Hematopoietic multipotent progenitor cell treated with erythropoietin and hydrocortisone succinate and interleukin-3 and kit ligand, for 8 days (in vitro differentiated cells): ENCODE measurements at regions not wholly inside any gene's neighbourhood (a gene's known extent, or its start where the extent isn't known, plus 50 kb on each side); places are given as distances from the start of the nearest gene placed in this dataset.

Experiments used
- DNase-seq: peaks from one replicate; pipeline ENCODE4 v3.0.0-alpha.2; 2015

DNA sequence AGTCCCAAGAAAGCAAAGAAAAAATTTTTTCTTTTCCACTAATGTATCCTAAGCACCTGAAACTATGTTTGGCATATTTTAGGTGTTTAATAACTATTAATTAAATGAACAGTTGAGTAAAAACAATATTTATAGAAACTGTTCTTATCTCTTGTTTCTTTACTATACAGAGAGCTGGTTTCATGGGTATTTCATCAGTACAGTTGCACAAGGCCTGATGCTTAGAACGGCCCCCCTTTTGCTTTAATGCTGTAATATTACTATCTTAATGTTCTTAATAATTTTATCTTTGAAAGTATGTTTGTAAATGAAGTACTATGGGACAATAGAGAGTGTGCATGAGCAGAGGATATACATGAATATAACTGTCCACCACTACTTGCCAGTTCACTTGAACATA, 479.1 kb upstream of the SLIT2 start:
- no peak for DNase-seq

DNA sequence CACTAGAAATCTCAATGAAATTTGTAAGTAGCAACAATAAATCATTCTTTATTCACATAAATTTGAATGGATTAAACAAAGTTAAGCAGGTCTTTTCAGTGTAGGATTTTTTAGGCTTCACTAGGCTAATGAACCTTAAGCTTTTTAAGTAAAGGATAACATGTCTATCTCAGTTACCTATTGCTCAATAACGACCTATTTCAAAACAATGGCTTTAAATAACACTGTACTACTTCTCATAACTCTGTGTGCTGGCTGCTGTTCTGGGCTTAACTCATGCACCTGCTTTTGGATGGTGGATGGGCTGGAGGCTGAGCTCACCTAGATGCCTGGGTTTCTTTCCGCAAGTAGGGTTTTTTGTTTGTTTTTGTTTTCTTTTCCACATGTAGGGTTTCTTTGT, 495.0 kb upstream of the SLIT2 start:
- no peak for DNase-seq

DNA sequence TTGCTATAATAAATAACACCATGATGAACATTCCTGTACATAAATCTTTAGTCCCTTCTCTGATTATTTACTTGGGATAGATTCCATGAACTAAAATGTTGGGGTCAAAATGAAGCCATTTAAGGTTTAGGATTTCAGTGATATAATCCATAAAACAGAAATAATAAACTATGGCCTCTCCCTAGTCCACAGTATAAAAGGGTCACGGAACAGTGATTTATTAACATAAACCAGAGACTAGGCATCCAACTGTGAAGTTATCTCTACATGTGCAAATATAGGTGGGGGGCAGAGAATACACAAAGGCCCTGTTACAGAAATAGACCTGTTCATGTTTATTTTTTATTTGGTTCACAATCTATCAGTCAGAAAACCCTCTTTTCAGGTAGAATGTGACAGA, 499.1 kb upstream of the SLIT2 start:
- DNase-seq, result no peak

DNA sequence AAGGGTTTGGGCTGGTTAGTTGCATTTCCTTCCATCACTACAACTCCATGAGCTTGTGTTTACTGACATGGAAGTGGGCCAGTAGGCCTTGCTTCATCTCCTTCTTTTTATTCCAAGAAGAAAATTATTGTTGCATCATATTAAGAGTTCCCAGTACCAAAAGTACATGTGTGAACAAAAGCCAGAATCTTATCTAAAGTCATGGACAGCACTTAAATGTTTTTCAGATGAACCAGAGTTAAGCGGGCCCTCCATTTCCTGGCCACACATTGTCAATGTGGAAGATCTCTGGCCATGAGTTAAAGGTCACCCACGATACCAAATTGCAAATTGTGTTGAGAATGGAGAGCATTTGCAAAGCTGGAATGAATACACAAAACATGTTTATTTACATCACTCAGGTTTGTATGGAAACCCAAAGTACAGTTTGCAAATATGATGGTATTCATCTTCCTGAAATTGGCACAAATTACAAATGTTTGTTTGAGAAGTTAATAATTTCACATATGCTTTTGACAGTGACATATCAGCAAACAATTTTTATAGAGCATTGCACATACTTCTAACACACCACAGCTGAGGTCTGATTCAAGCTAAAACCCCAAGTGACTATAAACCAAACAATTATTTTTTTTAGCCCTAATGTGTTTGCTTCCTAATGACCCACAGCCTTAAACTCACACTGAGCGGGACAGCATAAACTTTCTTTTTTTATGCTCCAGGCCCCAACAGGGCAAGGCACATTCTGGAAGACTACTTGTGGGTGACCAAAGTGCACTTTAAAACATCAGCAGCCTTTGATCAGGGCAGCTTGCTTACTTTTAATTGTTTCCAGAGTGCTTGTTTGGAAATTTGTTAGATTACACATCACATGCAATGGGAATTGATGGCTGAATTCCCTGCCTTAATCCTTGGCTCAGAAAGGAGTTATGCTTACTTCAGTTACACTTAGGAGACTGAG, 502.9 kb upstream of the SLIT2 start:
- no peak for DNase-seq

DNA sequence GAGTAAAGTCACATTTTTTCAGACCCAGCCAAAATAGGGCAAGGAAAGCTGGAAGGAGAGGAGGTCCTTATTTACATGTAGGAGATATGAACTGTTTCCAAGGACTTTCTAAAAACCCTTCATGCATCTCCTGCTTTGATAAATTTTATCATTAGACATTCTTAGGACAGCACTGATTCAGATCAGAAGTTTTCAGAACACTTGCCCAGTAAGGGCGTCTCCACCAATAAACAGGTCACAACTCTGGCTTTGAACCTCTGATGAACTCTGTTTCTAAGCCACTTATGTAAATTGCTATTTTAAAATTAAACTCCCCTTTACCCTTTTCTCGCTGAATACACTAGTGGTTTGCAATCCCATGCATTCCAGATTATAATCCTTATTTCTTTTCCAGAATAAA, 505.3 kb upstream of the SLIT2 start:
- no peak for DNase-seq

DNA sequence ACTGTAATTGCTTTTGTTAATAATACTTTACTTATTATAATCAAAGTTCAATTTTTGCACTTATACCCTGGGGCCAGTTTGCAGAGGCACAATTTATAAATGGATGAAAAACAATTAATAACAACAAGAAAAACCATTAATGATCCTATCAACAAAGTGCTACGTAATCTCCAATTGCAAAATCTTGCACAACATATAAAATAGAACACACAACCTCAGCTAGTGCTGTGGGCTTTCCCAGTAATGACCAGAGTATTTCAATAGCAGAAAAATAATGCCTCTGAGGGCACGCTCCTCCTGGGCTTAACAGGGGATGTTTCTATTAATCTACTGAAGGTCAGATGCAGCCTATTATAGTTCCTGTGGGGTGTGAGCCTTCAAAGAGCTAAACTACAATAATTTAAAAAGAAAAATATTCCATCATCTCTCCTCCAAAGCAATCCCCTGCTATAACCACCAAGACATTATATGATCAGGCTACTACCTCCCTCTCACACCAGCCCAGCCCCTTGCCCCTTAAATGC, 508.5 kb upstream of the SLIT2 start:
- no peak for DNase-seq

DNA sequence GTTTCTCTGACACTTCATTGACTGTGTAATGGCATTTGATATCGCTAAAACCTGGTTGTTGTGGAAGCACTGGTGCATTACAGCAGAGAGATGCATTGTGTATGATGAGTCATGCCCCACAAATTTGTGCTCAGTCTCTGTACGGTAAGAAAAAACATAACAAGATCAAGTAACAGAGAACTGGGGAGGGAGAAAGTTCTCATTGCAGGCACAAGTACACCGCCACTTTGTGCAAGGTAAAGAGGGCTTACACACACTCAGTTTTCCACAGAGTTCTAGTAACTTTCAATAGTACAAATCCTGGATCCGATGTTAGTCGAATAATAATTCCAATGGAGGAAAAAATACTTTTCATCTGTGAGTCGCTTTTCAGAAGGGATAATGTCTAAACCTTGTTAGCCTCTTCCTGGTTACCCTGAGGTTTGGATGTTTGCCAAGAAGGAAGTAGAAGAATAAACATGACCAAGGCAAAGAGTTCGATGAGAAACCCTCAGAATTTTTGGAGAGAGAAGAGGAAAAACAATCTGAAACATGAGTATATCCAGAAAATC, 512.5 kb upstream of the SLIT2 start:
- no peak for DNase-seq

DNA sequence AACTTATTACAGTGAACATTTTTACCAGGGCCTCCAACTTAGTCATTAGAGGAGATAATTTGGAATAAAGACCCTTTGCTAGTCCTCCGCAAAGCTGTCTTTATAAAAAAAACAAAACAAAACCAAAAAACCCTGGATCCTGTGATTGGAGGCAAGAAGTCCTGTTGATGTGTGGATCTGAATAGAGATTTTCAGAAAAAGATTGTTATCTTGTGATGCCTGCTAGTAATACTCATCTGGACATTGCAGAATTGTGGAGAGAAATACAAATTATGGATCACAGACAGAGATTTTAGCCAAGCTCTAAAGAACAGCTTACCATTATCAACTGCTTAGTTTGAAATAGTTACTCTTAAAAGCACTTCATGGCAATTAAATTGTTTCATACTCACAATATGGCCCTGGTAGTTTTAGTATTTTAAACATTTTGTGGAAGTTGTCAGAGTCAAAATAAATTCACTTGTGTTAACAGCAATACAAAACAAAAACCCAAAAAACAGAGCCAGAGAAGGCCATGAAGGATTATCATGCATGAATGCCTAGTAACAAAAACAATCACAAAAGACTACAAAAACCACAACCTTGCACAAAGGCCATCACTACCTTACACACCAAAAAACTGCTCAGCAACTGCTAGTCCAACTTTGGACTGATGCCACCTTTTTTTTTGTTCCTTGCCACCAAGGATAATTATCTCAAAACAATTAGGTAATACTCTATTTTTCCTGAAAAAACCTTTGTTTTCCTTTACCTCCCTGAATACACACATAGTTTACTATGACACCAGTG, 514.5 kb upstream of the SLIT2 start:
- no peak for DNase-seq

DNA sequence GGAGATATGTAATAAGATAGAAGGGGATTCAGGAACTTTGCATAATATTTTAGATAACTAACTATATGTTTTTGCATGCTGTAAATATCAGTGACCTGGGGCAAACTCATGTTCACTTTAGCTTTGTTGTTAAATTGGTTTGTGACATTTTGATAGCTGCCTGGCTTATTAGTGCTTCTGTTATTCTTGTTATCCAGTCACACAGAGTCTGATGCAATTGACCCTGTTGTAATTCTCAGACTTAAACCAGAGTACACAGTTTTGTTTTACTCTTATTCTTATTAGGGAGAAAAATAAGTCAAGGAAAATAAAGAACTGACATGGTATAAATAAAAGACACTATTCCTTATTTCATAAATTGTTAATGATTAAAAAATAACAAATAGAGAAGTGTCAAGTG, 516.7 kb upstream of the SLIT2 start:
- DNase-seq, result no peak

DNA sequence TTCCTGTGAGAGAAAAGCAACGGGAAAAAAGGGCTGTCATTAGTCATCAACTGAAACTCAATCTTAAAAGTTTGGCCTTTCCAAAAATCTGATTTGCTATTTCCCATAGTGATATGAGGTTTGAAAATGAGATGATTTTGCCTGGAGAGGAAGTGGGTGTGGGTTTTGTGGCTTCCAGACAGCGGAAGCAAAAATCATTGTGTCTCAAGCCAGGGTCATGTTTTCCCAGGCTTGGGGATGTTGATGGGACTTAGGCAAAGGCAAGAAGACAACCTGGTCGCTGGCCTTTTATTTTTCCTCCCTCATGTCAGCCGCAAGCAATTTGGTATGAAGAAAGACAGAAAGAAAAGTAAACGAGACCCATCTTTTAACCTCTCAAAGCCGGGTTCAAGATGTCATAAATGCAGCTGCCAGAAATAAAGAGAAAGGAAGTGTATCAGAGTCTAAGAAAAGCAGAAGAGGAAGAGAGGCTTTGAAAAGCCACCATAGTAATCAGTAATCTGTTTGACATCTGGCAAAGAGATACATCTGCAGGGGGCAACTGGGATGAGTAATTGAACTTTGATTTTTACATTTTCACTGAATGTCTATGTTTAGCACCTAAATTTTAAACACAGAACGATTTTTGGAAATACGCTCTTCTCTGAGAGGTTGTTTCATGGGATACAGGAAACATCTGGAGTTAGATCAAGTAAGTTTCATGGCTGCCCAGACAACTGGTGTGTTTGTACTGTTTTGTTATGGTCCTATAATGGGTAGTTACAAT, 521.6 kb upstream of the SLIT2 start:
- no peak for DNase-seq

DNA sequence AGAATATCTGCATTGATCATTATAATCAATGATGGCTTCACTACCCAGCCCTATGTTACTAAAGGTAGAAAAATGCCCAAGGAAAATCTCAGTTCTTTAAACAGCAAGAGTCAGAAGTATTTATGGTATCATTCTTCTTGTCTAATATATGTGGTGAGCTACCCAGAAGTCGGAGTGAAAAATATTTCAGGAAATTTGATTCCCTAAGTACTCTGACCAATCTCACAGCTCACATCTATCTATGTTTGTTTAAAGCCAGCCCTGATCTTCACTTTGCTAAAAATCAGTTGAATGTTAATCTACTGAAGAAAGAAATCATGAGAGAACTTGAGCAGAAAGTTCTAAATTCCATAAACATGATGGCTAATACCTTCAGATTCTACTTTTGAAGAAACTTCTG, 522.9 kb upstream of the SLIT2 start:
- DNase-seq, result no peak

DNA sequence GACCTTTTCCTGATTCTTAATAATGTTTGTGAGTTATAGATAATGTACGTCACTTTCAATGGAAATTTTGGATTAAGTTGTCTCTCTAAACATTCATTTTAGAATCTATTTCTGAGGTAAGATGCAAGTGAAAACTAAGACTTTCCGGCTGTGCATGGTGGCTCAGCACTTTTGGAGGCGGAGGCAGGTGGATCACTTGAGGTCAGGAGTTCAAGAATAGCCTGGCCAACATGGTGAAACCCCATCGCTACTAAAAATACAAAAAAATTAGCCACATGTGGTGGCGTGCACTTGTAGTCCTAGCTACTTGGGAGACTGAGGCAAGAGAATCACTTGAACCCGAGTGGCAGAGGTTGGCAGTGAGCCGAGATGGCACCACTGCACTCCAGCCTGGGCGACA, 524.6 kb upstream of the SLIT2 start:
- no peak for DNase-seq

DNA sequence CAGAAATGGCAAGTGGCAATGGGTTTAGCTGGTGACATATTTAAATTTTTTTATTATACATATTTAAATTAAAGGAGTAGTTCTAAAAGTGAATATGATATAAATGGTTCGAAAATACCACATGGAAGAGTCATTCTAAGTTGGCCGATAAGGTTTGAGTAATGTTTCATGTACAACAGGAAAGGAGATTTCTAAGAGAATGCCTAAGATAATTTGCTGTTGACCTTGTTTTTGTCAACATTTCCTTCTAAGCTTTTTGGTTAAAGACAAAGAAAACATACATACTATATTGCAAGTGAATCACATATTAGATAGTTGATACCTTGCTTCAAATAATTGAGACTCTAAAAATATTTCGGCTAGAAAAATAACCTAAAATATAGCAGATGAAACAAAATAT, 526.6 kb upstream of the SLIT2 start:
- DNase-seq, result no peak

DNA sequence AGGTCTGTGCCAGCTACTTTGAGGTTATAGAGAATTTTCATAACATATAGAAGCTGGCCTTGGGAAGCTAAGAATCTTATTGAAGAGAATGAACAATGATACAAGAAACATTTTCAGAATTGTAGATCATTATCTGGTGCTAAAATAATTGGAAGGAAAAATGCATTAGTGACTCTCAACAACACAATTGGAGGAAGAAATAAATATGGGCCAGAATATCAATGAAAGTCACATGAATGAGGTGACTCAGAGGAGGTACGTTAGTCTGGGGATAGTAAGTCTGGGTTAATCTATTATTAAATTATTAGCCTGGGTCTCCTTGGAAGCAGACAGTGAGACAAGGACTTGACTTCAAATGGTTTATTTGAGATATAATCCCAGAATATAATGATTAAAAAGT, 529.3 kb upstream of the SLIT2 start:
- DNase-seq, result no peak

DNA sequence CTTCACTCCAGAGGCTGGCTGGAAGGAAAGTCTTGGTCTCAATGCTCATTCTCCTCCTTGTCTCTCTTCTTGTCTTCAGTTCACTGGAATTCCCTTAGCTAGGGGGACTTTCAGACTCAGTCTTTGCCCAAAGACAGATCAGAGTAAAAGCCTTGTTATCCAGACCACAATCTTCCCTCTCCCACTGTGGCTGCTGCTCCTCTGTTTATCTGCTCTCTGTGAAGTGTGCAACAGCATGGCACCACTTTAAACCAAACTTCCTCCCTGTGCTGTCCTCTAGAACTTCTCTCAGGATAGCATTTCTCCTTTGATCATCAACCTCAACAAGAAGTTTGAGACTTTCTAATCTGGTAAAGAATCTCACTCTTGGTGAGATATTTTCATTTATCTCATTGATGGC, 530.1 kb upstream of the SLIT2 start:
- no peak for DNase-seq

DNA sequence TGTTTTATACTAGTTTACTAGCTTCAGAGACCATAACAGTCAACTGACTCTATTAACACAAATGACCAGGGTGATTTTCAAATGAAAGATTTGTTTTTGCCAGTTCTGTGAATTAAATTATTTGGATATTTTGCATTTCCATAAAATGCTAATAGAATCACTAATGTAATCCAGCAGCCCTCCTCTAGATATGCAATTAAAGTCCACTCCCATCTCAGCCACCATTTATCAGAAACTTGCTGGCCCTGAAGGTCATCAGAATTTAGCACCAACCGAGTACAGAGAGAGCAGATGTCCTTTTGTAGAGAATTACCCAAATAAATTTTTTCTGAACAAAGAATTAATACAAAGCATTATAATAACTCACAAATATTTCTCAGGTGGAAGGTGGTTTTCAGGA, 531.1 kb upstream of the SLIT2 start:
- DNase-seq, result no peak

DNA sequence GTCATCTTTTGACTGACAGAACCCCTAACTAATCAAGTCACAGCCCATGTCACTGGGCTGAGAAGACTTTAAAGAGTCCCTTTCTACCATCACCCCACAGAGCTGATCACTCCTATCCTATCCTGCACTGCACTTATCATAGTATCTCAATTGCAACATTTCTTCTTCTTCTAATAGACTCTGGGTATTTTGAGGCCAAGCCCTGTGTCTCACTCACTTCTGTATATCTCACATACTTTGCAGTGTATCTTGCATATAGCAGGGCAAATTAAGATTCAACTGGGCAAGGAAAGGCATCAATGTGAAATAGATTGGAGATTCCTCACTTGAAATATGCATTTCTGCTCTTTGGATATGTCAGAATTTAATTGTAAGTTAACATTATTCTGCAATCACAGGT, 531.5 kb upstream of the SLIT2 start:
- no peak for DNase-seq

DNA sequence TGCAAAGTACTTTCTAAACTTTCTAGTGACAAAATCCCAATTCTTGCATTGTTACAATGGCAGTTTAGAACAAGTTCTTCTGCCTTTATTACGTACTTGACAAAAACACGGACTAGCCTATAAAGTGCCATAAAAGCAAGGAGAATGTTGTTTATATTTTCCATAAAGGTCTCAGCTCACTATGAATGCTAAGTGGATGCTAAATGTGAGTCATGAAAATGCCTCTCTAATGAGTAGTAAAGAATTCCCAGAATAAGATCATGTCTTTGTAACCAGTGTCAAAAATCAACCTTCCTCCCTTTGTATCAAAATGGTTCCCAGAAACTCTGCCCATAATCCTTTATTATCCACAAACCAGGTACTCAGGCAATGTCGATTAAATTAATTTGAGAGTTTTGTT, 539.8 kb upstream of the SLIT2 start:
- DNase-seq, result no peak

DNA sequence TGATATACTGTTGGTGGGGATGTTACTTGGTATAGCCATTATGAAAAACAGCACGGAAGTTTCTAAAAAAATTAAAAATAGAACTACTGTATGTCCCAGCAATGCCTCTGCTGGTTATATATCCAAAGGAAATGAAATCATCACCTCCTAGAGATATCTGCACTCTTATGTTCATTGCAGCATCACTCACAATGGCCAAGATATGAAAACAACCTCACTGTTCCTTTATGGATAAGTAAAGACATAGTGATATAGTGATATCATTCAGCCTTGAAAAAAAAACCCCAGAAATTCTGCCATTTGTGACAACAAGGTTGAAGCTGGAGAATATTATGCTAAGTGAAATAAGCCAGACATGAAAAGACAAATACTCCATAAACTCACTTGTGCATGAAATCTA, 543.8 kb upstream of the SLIT2 start:
- no peak for DNase-seq

DNA sequence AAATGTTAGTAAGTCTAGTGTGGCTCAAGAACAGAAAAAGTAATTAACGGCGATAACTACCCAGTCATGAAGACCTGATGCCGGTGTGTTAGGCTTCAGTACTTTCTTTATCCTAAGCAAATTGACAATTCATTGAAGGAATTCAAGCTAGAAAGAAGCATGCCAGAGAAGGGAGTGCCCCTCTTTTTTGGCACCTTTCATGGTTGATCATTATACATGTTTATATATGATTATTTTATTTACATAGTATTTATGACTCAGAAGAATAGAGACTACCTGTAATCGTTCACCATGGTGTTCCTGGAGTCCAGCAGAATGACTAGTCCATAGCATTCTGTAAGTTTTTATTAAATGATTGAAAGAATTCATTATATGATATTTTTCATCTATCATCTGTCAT, 548.3 kb upstream of the SLIT2 start:
- no peak for DNase-seq

DNA sequence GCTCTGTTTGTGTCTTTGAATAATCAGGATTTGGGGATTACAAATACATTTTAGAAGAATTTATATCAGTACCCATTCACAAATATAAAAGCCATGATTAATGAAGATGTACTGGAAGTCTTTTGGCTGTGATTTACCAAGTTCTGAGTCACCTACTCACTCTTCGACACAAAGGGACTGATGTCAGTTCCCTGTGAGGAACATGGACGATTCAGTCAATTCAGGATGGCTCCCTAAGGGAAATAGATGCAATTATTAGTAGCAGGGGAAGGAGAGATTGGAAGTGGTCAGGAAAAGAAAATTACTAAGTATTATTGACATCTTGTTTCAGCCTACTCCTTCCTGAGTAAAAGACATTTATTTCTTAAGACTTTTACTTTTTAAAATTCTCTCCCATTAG, 550.7 kb upstream of the SLIT2 start:
- DNase-seq, result no peak

DNA sequence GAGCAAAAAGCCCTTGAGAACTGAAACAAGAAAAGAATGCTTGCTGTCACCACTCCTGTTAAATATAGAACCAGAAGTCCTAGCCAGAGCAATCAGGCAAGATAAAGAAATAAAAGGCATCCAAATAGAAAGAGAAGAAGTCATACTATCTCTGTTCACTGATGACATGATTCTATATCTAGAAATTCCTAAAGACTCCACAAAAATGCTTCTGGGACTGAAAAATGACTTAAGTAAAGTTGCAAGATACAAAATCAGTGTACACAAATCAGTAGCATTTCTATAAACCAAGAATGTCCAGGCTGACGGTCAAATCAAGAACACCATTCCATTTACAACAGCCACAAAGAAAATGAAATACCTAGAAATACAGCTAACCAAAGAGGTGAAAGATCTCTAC, 552.7 kb upstream of the SLIT2 start:
- no peak for DNase-seq

DNA sequence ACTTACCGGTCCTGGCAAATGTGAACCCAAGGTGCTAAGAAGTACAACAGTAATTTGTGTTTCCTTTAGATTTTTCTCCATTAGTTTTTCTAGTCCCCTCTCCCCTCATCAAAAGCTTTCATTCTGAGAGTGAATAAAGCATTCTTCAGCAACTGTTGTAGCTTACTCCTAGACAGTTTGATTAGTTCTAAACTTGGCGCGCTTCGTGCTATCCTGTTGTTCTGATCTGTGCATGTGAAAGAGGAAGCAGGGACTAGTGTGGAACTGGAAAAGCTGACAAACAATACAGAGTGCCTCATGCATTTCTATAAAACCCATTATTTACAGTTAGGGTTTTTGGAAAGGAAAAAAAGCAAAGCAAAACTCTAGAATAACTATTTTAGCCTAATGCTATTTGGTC, 556.9 kb upstream of the SLIT2 start:
- DNase-seq, result no peak
